Cardiac muscle cell (in vitro differentiated cells and primary cell): ENCODE measurements at regions not wholly inside any gene's neighbourhood (a gene's known extent, or its start where the extent isn't known, plus 50 kb on each side); places are given as distances from the start of the nearest gene placed in this dataset.
A peak's percentile ranks its signal among the peaks of the same experiment; 100 is the strongest.

Experiments
- DNase-seq, 2 donors: peaks; one replicate each; pipeline versions ENCODE4 v3.0.0 to v3.0.0-alpha.2; 2010 to 2017; ENCODE audit warnings: low read depth in 1 of 2, low spot score in 1 of 2
- H3K27ac ChIP-seq: fragments of 200-600 bp; sonication (generic); 2 replicates; pipeline ENCODE4 v1.5.1; 2016
- H3K27me3 ChIP-seq: fragments of 200-600 bp; sonication (generic); 2 replicates; pipeline ENCODE4 v1.6.0; 2016; ENCODE audit warnings: control low read depth
- H3K36me3 ChIP-seq: fragments of 200-600 bp; sonication (generic); 2 replicates; pipeline ENCODE4 v1.5.1; 2016; ENCODE audit warnings: control low read depth
- H3K4me1 ChIP-seq: fragments of 200-600 bp; sonication (generic); 2 replicates; pipeline ENCODE4 v1.8.1; 2017; ENCODE audit warnings: low read depth, mild to moderate bottlenecking, mixed run types
- H3K4me3 ChIP-seq: fragments of 200-600 bp; sonication (generic); 2 replicates; pipeline ENCODE4 v1.5.1; 2016; ENCODE audit warnings: mild to moderate bottlenecking
- H3K9me3 ChIP-seq: fragments of 200-600 bp; sonication (generic); 2 replicates; pipeline ENCODE4 v1.5.1; 2017; ENCODE audit warnings: low read depth, mild to moderate bottlenecking, control low read depth
- CTCF ChIP-seq: IDR thresholded peaks from 2 replicates; pipeline ENCODE4 v1.5.1; 2012; ENCODE audit warnings: low read depth, mild to moderate bottlenecking, low read length

DNA sequence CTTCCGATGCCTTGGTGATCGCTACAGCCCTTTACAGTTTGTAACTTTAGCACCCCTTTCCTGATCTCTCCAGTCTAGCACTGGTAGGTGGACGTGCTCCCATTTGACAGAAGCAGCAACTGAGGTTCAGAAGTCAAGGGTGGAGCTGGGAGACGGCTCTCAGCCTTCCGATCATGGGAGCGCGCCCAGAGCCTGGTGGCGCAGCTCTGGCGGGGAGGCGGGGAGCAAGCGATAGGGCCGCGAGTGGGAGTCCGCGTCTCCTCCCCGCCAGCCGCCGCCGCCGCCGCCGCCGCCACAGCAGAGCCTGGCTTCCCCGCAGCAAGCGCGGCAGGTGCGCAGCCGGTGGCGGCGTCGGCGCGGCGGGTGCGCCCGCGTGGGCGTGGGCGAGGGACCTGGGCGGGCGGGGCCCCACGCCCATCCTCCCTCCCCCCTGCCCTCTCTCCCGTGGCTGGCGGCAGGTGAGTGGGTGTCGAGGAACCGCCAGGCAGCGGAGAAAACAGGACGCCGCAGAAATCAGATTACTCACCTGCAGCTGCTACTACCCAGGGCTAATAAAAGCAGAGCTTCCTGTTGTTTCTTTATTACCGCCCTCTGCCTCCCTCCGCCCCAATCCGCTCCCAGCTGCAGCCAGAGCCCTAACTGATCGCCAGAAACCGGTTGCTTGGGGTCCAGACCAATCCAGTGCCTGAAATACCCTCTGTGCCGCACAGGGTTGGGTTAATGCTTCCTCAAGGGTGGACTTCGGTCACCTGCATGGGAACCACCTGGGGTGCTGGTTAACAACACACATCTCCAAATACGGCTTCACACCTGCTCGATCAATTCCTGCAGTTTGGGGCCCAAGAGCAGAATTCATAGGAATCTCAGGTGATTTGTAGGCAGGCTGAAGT lies 60.2 kb upstream of the ID3 start:
- H3K9me3 ChIP-seq = no peaks in the 10 kb centered on the region
- no peaks in the 10 kb centered on the region for H3K4me1 ChIP-seq
- no peak overlapping the region for H3K27ac ChIP-seq
- peak overlapping the region; percentile 36 for H3K4me3 ChIP-seq
- peaks cover 17% of the 10 kb centered on the region for H3K27me3 ChIP-seq
- TF ChIP-seq CTCF = no peak
- H3K36me3 ChIP-seq = no peaks in the 10 kb centered on the region
- peak in 1 of 2 donors; percentile 30 for DNase-seq

- H3K4me1 ChIP-seq = no peaks in the 10 kb centered on the region
- no peaks in the 10 kb centered on the region for H3K36me3 ChIP-seq
- DNase-seq = no peak
- peaks cover 17% of the 10 kb centered on the region for H3K27me3 ChIP-seq
- TF ChIP-seq CTCF = no peak
- no peak overlapping the region for H3K27ac ChIP-seq
- no peak overlapping the region for H3K4me3 ChIP-seq
- H3K9me3 ChIP-seq = no peaks in the 10 kb centered on the region
Measured at GRCh38 chr1:23618586-23619083, 59.3 kb upstream of the ID3 start.

GRCh38 chr1:23617084-23617521 lies 57.8 kb upstream of the ID3 start:
- H3K36me3 ChIP-seq = no peaks in the 10 kb centered on the region
- no peak for DNase-seq
- H3K9me3 ChIP-seq = no peaks in the 10 kb centered on the region
- peaks cover 17% of the 10 kb centered on the region for H3K27me3 ChIP-seq
- H3K4me1 ChIP-seq = no peaks in the 10 kb centered on the region
- no peak overlapping the region for H3K27ac ChIP-seq
- H3K4me3 ChIP-seq = no peak overlapping the region
- no peak for TF ChIP-seq CTCF

GRCh38 chr1:23616292-23616824 lies 57.1 kb upstream of the ID3 start:
- H3K27ac ChIP-seq = no peak overlapping the region
- no peak overlapping the region for H3K4me3 ChIP-seq
- no peak for DNase-seq
- H3K4me1 ChIP-seq = no peaks in the 10 kb centered on the region
- H3K36me3 ChIP-seq = no peaks in the 10 kb centered on the region
- H3K9me3 ChIP-seq = no peaks in the 10 kb centered on the region
- H3K27me3 ChIP-seq = peaks cover 17% of the 10 kb centered on the region
- TF ChIP-seq CTCF = no peak

DNA sequence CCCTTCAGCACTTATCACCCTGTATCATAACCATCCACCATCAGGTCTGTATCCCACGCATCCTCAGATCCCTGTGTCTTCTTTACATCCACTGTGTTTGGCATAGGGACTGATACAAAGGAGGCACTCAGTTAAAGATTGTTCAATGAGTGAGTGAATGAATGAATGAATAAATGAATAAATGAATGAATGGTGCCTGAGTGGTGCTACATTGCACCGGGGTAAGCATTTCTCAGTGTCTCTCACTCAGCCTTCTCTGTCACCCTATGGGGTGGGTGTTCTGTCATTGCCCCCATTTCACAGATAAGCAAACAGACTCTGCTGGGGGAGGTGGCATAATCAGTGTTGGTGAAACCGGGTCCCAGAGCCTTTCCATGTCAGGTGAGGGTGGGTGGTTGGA lies 56.6 kb upstream of the ID3 start:
- H3K27ac ChIP-seq = no peak overlapping the region
- H3K4me1 ChIP-seq = no peaks in the 10 kb centered on the region
- peaks cover 17% of the 10 kb centered on the region for H3K27me3 ChIP-seq
- no peak for DNase-seq
- no peak overlapping the region for H3K4me3 ChIP-seq
- no peaks in the 10 kb centered on the region for H3K9me3 ChIP-seq
- no peaks in the 10 kb centered on the region for H3K36me3 ChIP-seq
- no peak for TF ChIP-seq CTCF
